Skeletal muscle satellite cell (primary cell): ENCODE measurements at regions not wholly inside any gene's neighbourhood (a gene's known extent, or its start where the extent isn't known, plus 50 kb on each side); places are given as distances from the start of the nearest gene placed in this dataset.
A peak's percentile ranks its signal among the peaks of the same experiment; 100 is the strongest.

Source experiments
- H3K27me3 ChIP-seq: 2 replicates; pipeline ENCODE4 v1.7.0; 2013; ENCODE audit warnings: low read length; ENCODE audit not compliant: control insufficient read depth, insufficient read depth
- H3K36me3 ChIP-seq: 2 replicates; pipeline ENCODE4 v1.7.0; 2013; ENCODE audit warnings: mild to moderate bottlenecking, control low read depth, low read length; ENCODE audit not compliant: insufficient read depth
- H3K4me1 ChIP-seq: 2 replicates; pipeline ENCODE4 v1.7.0; 2013; ENCODE audit warnings: low read length; ENCODE audit not compliant: control insufficient read depth, insufficient read depth
- H3K4me2 ChIP-seq: 2 replicates; pipeline ENCODE4 v1.7.0; 2013; ENCODE audit warnings: mild to moderate bottlenecking, low read length
- H3K4me3 ChIP-seq: 2 replicates; pipeline ENCODE4 v1.7.0; 2013; ENCODE audit warnings: low read length
- H3K9ac ChIP-seq: 2 replicates; pipeline ENCODE4 v1.7.0; 2013; ENCODE audit warnings: mild to moderate bottlenecking, low read depth, low read length, moderate library complexity
- H3K9me3 ChIP-seq: replicated peaks from 2 replicates; pipeline ENCODE4 v1.7.0; 2013; ENCODE audit warnings: mild to moderate bottlenecking, control low read depth, low read length

DNA sequence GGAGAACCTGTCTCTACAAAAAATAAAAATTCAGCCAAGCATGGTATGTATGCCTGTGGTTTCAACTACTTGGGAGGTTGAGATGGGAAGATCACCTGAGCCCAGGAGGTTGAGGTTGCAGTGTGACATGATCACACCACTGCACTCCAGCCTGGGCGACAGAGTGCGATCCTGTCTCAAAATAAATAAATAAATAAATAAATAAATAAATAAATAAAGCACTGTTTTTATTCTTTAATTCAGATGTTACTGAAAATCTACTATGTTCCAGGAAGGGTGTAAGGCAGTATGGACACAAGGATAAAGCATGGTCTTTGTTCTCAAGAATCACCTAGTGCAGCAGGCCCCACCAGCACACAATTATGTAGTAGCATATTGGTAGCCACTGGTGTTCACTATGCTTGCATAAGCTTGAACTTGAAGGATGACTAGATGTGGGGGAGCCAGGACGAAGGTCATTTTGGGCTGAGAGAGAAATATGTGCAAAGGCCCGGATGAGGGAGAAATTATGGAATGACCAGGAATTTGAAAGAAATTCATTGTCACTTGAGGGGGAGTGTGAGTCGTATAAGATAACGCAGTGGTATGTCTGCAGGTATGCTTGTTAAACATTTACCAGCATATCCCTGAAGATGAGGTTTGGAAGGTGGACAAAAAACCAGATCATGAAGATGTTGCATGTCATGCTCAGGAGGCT is 70.2 kb upstream of the CD180 start:
- no peaks in the 10 kb centered on the region for H3K36me3 ChIP-seq
- H3K27me3 ChIP-seq = no peaks in the 10 kb centered on the region
- no peaks in the 10 kb centered on the region for H3K9me3 ChIP-seq
- peaks cover 46% of the 10 kb centered on the region for H3K4me1 ChIP-seq
- no peak overlapping the region for H3K4me3 ChIP-seq
- no peak overlapping the region for H3K4me2 ChIP-seq
- no peak overlapping the region for H3K9ac ChIP-seq

DNA sequence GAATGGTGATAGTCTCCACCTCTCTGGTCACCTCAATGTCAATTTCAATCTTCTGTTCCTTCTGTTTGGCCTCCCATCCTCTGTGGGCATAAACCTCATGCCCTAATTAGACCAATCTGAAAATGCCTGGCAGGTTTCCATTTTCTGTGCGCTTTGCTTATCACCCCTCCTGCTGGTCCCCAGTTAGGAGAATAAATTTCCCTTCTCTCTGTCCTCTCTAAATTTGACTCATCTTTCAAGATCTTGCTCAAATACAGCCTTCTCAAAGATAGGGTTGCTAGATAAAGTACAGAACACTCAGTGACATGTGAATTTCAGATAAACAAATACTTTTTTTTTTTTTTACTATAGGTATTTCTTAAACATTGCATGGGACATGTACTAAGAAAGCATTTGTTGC is 69.4 kb upstream of the CD180 start:
- no peaks in the 10 kb centered on the region for H3K9me3 ChIP-seq
- no peak overlapping the region for H3K9ac ChIP-seq
- no peak overlapping the region for H3K4me2 ChIP-seq
- no peaks in the 10 kb centered on the region for H3K36me3 ChIP-seq
- H3K27me3 ChIP-seq = no peaks in the 10 kb centered on the region
- H3K4me3 ChIP-seq = no peak overlapping the region
- H3K4me1 ChIP-seq = peaks cover 46% of the 10 kb centered on the region

DNA sequence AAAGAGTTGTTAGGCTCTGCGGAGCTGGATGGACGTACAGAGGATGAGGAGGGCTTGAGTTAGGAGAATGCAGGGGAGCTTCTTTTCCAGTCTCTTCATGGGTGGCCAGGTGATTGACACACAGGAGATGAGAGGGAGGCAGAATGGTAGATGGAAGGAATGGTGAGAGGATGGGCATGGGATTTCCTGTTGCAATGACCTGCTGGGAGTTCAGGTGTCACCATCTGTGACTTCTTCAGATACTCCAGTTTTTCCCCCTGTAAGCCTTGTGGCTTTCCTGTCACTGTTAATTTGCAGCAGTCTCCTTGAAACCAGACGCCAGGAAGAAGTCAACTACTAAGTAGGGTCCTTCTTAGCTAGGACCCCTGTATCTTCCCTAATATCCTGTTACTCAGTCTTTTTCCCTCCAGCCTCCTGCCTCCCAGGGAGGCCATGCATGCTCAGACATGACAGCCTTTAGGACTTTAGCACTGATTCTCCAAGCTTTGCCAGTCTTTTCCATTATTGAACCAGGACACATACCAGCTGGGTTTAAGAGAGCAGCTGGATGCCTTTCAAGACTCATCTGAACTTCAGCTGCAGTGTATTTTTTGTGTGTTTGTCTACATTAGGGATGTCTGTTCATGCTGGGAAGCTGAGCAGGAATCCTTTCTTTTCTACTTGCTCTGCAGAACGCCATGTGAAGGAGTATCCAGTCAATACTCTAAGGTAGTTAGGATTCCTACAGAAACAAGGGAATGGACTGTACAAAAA is 67.2 kb upstream of the CD180 start:
- Histone ChIP-seq H3K4me1 (peaks cover 27% of the 10 kb centered on the region), H3K27me3 (no peaks in the 10 kb centered on the region), H3K4me2 (no peak overlapping the region), H3K9ac (no peak overlapping the region), H3K9me3 (no peaks in the 10 kb centered on the region), H3K4me3 (no peak overlapping the region), H3K36me3 (no peaks in the 10 kb centered on the region)

DNA sequence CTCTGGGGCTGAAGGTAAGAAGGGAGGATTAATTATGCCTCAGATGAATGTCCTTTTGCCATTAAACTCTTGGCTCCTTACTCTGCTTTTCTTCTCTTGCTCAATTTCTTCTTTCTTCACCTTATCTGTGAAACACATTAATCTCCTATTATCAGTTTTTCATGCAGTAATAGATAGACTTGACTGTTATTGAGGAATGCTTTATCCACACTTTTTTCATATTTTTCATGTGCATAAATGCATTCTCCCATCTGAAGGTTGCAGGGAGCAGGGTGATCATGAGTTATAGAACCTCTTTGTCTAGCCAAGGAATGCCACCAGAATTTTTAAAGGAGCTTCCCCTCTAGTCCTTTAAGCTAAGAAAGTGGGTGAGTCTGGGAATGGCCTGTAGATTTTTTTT is 66.4 kb upstream of the CD180 start:
- no peaks in the 10 kb centered on the region for H3K9me3 ChIP-seq
- no peak overlapping the region for H3K4me2 ChIP-seq
- H3K9ac ChIP-seq = no peak overlapping the region
- no peak overlapping the region for H3K4me3 ChIP-seq
- H3K27me3 ChIP-seq = no peaks in the 10 kb centered on the region
- H3K4me1 ChIP-seq = peaks cover 22% of the 10 kb centered on the region
- H3K36me3 ChIP-seq = no peaks in the 10 kb centered on the region

DNA sequence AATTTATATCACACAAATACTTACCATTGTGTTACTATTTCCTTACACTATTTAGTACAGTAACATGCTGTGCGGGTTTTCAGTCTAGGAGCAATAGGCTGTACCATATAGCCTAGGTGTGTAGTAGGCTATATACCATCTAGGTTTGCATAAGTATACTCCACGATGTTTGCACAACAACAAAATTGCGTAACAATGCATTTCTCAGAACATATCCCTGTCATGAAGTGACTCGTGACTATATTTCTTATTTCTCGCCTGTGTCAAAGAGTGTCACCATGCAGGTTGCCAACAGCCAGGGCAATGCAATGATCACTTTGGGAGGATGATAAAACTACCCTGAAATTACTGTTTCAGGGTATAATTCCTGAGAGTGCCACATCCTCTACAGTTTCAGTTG is 65.6 kb upstream of the CD180 start:
- Histone ChIP-seq H3K36me3 (no peaks in the 10 kb centered on the region), H3K9me3 (no peaks in the 10 kb centered on the region), H3K4me2 (no peak overlapping the region), H3K9ac (no peak overlapping the region), H3K4me1 (peaks cover 22% of the 10 kb centered on the region), H3K27me3 (no peaks in the 10 kb centered on the region), H3K4me3 (no peak overlapping the region)

DNA sequence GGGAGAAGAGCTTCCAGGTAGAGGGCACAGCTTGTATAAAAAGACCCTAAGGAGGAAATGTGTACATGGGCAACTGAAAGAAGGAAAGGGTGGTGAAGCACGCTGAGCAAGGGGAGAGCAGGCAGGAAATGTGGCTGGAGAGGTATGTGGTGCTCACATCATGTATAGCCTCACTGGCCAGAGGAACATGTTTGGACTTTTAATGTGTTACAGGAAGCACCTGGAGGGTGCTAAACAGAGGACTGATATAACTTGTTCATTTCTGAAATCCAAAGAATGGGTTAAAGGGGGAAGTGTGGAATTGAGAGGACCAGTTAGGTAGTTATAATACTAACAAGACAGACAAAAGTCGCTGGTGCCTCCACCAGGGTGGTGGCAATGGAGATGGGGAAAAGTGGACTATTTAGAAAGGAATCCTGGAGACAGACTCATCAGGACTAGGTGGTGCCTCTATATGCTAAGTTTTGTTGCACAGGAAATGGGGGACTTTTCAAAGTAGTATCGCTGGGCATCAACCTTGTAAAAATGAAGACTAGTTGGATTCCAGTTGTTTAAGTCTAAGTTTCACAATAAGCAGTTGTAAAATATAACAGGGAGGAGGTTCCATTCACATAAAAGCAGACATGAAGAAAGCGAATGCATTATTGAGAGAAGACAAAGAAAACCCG is 63.1 kb upstream of the CD180 start:
- Histone ChIP-seq H3K9me3 (no peaks in the 10 kb centered on the region), H3K9ac (no peak overlapping the region), H3K27me3 (no peaks in the 10 kb centered on the region), H3K4me2 (no peak overlapping the region), H3K36me3 (no peaks in the 10 kb centered on the region), H3K4me1 (peaks cover 23% of the 10 kb centered on the region), H3K4me3 (no peak overlapping the region)

DNA sequence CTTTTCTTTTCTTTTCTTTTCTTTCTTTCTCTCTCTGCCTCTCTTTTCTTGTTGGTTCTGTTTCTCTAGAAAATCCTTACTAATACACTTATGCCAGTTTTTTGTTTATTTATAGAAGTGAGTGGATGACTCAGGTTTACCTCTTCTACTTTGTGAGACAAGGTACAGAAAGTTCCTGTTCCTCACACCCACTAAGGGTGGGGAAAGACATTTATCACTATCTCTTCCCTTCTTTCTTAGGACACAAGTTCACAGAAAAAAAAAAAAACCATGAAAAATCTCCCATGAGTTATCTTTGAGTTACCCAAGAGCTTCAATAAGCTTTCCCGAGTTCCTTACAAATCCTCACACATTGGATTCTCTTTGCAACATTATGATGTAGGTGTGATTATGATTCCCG is 60.9 kb upstream of the CD180 start:
- Histone ChIP-seq H3K9ac (no peak overlapping the region), H3K27me3 (no peaks in the 10 kb centered on the region), H3K4me2 (no peak overlapping the region), H3K4me3 (no peak overlapping the region), H3K4me1 (peaks cover 32% of the 10 kb centered on the region), H3K36me3 (no peaks in the 10 kb centered on the region), H3K9me3 (no peaks in the 10 kb centered on the region)

DNA sequence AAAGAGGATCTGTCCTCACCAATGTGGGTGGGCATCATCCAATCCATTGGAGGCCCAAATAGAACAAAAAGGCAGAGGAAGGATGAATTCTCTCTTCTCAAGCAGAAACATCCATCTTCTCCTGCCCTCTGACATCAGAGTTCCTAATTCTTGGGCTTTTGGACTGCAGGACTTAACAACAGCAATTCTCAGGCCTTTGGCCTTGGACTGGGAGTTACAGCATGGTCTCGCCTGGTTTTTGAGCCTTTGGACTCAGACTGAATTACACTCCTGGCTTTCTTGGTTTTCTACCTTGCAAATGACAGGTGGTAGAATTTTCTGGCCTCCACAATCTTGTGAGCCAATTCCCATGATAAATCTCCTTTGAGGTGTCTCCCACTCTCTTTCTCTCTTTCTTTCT is 60.5 kb upstream of the CD180 start:
- Histone ChIP-seq H3K36me3 (no peaks in the 10 kb centered on the region), H3K27me3 (no peaks in the 10 kb centered on the region), H3K4me1 (peaks cover 32% of the 10 kb centered on the region), H3K4me3 (no peak overlapping the region), H3K4me2 (no peak overlapping the region), H3K9ac (no peak overlapping the region), H3K9me3 (no peaks in the 10 kb centered on the region)

DNA sequence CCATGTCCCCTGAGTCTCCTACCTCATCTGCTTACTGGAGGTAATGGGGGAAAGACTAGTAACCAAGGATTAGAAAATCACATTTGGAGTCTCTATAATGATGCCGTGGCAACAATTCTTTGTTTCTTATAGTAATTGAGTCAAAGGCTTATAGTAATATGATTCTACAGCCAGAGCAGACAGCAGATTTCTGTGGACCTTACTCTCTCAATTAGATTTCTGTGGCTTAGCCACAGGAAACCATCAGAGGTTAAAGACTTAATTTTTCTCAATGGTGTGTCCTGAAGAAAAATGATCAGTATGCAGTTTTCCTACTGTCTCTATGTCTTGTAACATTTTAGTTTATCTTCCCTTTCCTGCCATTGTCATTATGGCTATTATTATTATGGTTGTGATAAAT is 59.3 kb upstream of the CD180 start:
- Histone ChIP-seq H3K4me2 (no peak overlapping the region), H3K9me3 (no peaks in the 10 kb centered on the region), H3K4me1 (peaks cover 32% of the 10 kb centered on the region), H3K36me3 (no peaks in the 10 kb centered on the region), H3K27me3 (no peaks in the 10 kb centered on the region), H3K9ac (no peak overlapping the region), H3K4me3 (no peak overlapping the region)

DNA sequence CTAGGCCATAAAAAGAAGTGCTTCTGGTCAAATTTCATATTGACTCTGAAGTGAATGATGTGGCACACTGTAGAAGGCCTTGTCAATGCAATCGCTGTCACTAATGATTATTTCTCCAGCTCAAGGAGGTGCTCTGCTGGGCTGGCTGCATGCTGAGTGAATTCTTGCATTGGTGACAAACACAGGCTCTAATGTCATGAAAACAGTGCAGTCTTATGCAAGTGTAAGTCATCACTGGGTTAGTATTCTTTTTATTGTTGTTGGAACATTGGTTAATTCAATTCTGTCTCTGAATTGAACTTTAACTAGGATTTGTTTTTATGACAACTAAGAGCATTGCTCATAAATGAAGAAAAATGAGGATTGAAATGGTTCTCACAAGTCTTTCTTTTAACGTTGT is 57.3 kb upstream of the CD180 start:
- peaks cover 40% of the 10 kb centered on the region for H3K4me1 ChIP-seq
- H3K36me3 ChIP-seq = no peaks in the 10 kb centered on the region
- no peak overlapping the region for H3K9ac ChIP-seq
- H3K27me3 ChIP-seq = no peaks in the 10 kb centered on the region
- H3K4me2 ChIP-seq = no peak overlapping the region
- H3K4me3 ChIP-seq = no peak overlapping the region
- no peaks in the 10 kb centered on the region for H3K9me3 ChIP-seq

DNA sequence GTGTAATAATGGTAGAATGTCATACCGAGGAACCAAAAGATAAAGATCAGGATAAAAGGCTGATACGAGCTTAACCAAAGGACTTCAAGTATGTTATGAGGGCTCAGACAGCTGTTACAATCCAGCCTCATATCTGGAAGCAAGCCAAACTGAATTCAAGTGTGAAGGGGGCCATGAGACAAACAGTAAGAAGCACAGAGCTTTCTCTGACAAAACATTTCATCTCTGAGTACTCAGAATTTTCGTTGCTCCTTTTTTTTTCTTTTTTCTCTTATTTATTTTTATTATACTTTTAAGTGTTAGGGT is 52.9 kb upstream of the CD180 start:
- peak overlapping the region; percentile 47 for H3K4me2 ChIP-seq
- H3K36me3 ChIP-seq = no peaks in the 10 kb centered on the region
- H3K9ac ChIP-seq = peak overlapping the region; percentile 17
- H3K4me3 ChIP-seq = no peak overlapping the region
- H3K9me3 ChIP-seq = no peaks in the 10 kb centered on the region
- no peaks in the 10 kb centered on the region for H3K27me3 ChIP-seq
- peaks cover 45% of the 10 kb centered on the region for H3K4me1 ChIP-seq
